Activated CD8-positive, alpha-beta T cell treated with anti-CD3 and anti-CD28 coated beads for 36 hours (primary cell): ENCODE measurements at regions not wholly inside any gene's neighbourhood (a gene's known extent, or its start where the extent isn't known, plus 50 kb on each side); places are given as distances from the start of the nearest gene placed in this dataset.

Source experiments
- ATAC-seq: fragments of 200-7000 bp; cut with Tn5 transposase; one replicate; pipeline ENCODE4 v1.10.0; 2021; ENCODE audit warnings: mild to moderate bottlenecking, moderate library complexity
- CTCF ChIA-PET: fragments of 350-600 bp; sonication (Branson Sonifier 250); formaldehyde crosslinking; loops from one replicate; lab custom pipeline; 2021; ENCODE audit warnings: antibody characterized with exemption; lab: Charles Lee
- POLR2A ChIA-PET: fragments of 350-600 bp; sonication (Branson Sonifier 250); formaldehyde crosslinking; loops from one replicate; lab custom pipeline; 2021; ENCODE audit warnings: antibody characterized with exemption; lab: Charles Lee
- DNase-seq: peaks from one replicate; pipeline ENCODE4 v3.0.0-alpha.2; 2020
- H3K27ac Mint-ChIP-seq: one replicate; pipeline ENCODE4 v1.8.0; 2021; ENCODE audit warnings: mild to moderate bottlenecking, mixed read lengths
- H3K27me3 Mint-ChIP-seq: one replicate; pipeline ENCODE4 v1.8.0; 2021; ENCODE audit warnings: mixed read lengths
- H3K36me3 Mint-ChIP-seq: one replicate; pipeline ENCODE4 v1.8.0; 2021; ENCODE audit warnings: low read depth, mixed read lengths
- H3K4me1 Mint-ChIP-seq: one replicate; pipeline ENCODE4 v1.8.0; 2021; ENCODE audit warnings: low read depth, mixed read lengths
- H3K4me3 Mint-ChIP-seq: one replicate; pipeline ENCODE4 v1.8.0; 2021; ENCODE audit warnings: mild to moderate bottlenecking, moderate library complexity, mixed read lengths
- H3K9me3 Mint-ChIP-seq: one replicate; pipeline ENCODE4 v1.8.0; 2021; ENCODE audit warnings: mixed read lengths
- CTCF ChIP-seq: fragments of 200-600 bp; IDR thresholded peaks from one replicate; pipeline ENCODE4 v1.8.0; 2022; ENCODE audit warnings: antibody characterized with exemption, mild to moderate bottlenecking
- intact Hi-C: fragments of 100-400 bp; cut with micrococcal nuclease; formaldehyde crosslinking; loops from one replicate; pipeline ENCODE4 v1.10.0; 2022

DNA sequence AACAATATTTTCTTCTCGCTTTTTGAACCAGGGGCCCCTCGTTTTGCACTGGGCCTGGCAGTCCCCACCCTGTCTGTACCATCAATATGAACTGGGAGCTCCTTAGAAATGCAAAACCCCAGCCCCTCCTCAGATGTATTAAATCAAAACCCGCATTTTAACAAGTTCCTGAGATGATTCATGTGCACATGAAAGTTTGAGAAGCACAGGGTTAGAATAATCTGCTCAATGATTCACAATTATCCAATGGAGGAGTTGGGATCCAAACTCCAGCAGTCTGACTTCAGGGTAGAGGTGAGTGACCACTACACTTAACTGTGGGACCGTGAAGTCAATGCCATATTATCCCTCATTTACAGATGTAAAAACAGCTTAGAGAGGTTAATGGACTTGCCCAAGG, 256.4 kb downstream of the IGSF11 start:
- Mint-ChIP-seq H3K27me3 (peaks cover 4% of the 10 kb centered on the region), H3K4me1 (no peaks in the 10 kb centered on the region), H3K4me3 (no peak overlapping the region), H3K9me3 (no peaks in the 10 kb centered on the region), H3K27ac (no peak overlapping the region), H3K36me3 (no peaks in the 10 kb centered on the region)
- DNase-seq, result no peak
- ATAC-seq, result no peak
- no peak for TF ChIP-seq CTCF
- CTCF ChIA-PET, result no interaction called here
- intact Hi-C loops, result no loop called here
- POLR2A ChIA-PET, result interaction anchor here (0.5 kb wide), 1 partner anchor 78 kb away, joined by 3 read pairs; no protein-coding TSS in a partner anchor

GRCh38 chr3:118781232-118781631, 253.4 kb downstream of the IGSF11 start:
- Mint-ChIP-seq H3K27me3 (peaks cover 2% of the 10 kb centered on the region), H3K4me1 (no peaks in the 10 kb centered on the region), H3K36me3 (no peaks in the 10 kb centered on the region), H3K9me3 (no peaks in the 10 kb centered on the region), H3K27ac (no peak overlapping the region), H3K4me3 (no peak overlapping the region)
- intact Hi-C loops, result no loop called here
- POLR2A ChIA-PET, result no interaction called here
- ATAC-seq (no peak), DNase-seq (no peak)
- CTCF ChIA-PET, result no interaction called here
- TF ChIP-seq CTCF, result no peak

GRCh38 chr3:118781839-118782238, 252.8 kb downstream of the IGSF11 start:
- POLR2A ChIA-PET, result no interaction called here
- DNase-seq (no peak), ATAC-seq (no peak)
- peaks cover 2% of the 10 kb centered on the region for H3K27me3 Mint-ChIP-seq
- CTCF ChIA-PET, result no interaction called here
- TF ChIP-seq CTCF, result no peak
- no peak overlapping the region for H3K4me3 Mint-ChIP-seq
- no peaks in the 10 kb centered on the region for H3K4me1 Mint-ChIP-seq
- no peaks in the 10 kb centered on the region for H3K36me3 Mint-ChIP-seq
- H3K9me3 Mint-ChIP-seq, result no peaks in the 10 kb centered on the region
- intact Hi-C loops, result no loop called here
- H3K27ac Mint-ChIP-seq, result no peak overlapping the region

- no peak for TF ChIP-seq CTCF
- no peak overlapping the region for H3K27ac Mint-ChIP-seq
- ChIA-PET POLR2A (no interaction called here), CTCF (no interaction called here)
- ATAC-seq (no peak), DNase-seq (no peak)
- no peaks in the 10 kb centered on the region for H3K9me3 Mint-ChIP-seq
- peaks cover 2% of the 10 kb centered on the region for H3K27me3 Mint-ChIP-seq
- intact Hi-C loops, result no loop called here
- no peaks in the 10 kb centered on the region for H3K4me1 Mint-ChIP-seq
- H3K36me3 Mint-ChIP-seq, result no peaks in the 10 kb centered on the region
- H3K4me3 Mint-ChIP-seq, result no peak overlapping the region
Measured at GRCh38 chr3:118782755-118783202, 251.9 kb downstream of the IGSF11 start.

DNA sequence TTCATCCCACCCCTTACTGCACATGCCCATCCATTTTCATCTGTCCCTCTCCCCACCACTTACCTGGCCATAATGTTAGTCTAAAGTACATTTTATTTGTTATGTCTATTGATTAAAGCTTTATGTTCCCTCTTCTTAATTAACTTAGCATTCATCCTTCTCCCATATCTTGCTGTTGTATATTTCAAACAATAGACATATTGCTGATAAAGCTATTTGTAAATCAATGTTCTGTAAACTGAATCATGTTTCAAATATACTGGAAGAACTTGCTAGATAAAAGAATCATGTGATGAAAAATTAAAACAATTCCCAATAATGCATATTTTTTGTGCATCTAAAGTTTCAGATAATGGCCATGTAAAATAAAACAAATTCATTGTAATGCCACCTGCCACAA, 249.2 kb downstream of the IGSF11 start:
- DNase-seq, result no peak
- Mint-ChIP-seq H3K36me3 (no peaks in the 10 kb centered on the region), H3K27me3 (peaks cover 2% of the 10 kb centered on the region), H3K9me3 (no peaks in the 10 kb centered on the region), H3K4me3 (no peak overlapping the region), H3K4me1 (no peaks in the 10 kb centered on the region), H3K27ac (no peak overlapping the region)
- POLR2A ChIA-PET, result no interaction called here
- CTCF ChIA-PET, result no interaction called here
- TF ChIP-seq CTCF, result no peak
- ATAC-seq, result no peak
- intact Hi-C loops, result no loop called here
